ENCODE measurements at regions not wholly inside any gene's neighbourhood (a gene's known extent, or its start where the extent isn't known, plus 50 kb on each side); places are given as distances from the start of the nearest gene placed in this dataset.

DNA sequence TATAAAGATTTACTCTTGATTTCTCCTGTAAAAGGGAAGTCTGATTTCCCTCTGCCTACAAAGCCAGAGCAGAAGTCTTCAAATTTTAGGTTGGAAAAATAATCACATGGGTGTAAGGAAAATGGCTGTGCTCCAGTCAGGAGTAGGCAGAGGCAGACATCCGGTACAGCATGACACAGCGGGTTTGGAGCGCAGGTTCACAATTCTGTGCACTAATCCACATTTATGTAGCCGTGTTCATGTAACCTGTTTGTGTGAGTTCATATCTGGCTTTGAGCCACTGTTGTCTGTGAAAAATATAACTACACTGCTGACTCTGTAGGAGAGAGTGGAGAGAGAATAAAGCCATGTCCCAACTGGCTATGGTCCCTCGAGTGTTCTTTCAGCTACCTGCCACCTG lies 248.0 kb downstream of the CASP12 start:
- TF ChIP-seq FEZF1 (tag by site-specific recombination; IDR thresholded peaks at IDR 0.05) (no peak), ZNF561 (tag by site-specific recombination; IDR thresholded peaks at IDR 0.05; ENCODE audit: borderline replicate concordance) (no peak), OSR2 (tag by site-specific recombination; IDR thresholded peaks at IDR 0.05) (no peak), ZNF707 (tag by site-specific recombination; IDR thresholded peaks at IDR 0.05) (no peak), RBAK (tag by site-specific recombination; IDR thresholded peaks at IDR 0.05) (no peak), ZNF529 (tag by site-specific recombination; IDR thresholded peaks at IDR 0.05; ENCODE audit: insufficient replicate concordance) (no peak)
- TF ChIP-seq, protein P1, sequence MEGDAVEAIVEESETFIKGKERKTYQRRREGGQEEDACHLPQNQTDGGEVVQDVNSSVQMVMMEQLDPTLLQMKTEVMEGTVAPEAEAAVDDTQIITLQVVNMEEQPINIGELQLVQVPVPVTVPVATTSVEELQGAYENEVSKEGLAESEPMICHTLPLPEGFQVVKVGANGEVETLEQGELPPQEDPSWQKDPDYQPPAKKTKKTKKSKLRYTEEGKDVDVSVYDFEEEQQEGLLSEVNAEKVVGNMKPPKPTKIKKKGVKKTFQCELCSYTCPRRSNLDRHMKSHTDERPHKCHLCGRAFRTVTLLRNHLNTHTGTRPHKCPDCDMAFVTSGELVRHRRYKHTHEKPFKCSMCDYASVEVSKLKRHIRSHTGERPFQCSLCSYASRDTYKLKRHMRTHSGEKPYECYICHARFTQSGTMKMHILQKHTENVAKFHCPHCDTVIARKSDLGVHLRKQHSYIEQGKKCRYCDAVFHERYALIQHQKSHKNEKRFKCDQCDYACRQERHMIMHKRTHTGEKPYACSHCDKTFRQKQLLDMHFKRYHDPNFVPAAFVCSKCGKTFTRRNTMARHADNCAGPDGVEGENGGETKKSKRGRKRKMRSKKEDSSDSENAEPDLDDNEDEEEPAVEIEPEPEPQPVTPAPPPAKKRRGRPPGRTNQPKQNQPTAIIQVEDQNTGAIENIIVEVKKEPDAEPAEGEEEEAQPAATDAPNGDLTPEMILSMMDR (tag by site-specific recombination; IDR thresholded peaks at IDR 0.05) = no peak
- TF ChIP-seq, protein P2, sequence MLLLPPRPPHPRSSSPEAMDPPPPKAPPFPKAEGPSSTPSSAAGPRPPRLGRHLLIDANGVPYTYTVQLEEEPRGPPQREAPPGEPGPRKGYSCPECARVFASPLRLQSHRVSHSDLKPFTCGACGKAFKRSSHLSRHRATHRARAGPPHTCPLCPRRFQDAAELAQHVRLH (tag by site-specific recombination; IDR thresholded peaks at IDR 0.05) = no peak
- TF ChIP-seq, protein P3, sequence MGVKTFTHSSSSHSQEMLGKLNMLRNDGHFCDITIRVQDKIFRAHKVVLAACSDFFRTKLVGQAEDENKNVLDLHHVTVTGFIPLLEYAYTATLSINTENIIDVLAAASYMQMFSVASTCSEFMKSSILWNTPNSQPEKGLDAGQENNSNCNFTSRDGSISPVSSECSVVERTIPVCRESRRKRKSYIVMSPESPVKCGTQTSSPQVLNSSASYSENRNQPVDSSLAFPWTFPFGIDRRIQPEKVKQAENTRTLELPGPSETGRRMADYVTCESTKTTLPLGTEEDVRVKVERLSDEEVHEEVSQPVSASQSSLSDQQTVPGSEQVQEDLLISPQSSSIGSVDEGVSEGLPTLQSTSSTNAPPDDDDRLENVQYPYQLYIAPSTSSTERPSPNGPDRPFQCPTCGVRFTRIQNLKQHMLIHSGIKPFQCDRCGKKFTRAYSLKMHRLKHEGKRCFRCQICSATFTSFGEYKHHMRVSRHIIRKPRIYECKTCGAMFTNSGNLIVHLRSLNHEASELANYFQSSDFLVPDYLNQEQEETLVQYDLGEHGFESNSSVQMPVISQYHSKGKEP (tag by site-specific recombination; IDR thresholded peaks at IDR 0.05) = no peak
- TF ChIP-seq, protein P4, sequence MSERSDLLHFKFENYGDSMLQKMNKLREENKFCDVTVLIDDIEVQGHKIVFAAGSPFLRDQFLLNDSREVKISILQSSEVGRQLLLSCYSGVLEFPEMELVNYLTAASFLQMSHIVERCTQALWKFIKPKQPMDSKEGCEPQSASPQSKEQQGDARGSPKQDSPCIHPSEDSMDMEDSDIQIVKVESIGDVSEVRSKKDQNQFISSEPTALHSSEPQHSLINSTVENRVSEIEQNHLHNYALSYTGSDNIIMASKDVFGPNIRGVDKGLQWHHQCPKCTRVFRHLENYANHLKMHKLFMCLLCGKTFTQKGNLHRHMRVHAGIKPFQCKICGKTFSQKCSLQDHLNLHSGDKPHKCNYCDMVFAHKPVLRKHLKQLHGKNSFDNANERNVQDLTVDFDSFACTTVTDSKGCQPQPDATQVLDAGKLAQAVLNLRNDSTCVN (tag by site-specific recombination; optimal IDR thresholded peaks at IDR 0.05) = no peak

Data from HEK293 (cell line).